KBM-7 (cell line): ENCODE measurements at regions not wholly inside any gene's neighbourhood (a gene's known extent, or its start where the extent isn't known, plus 50 kb on each side); places are given as distances from the start of the nearest gene placed in this dataset.

Experiments used
- DNase-seq: peaks from one replicate; pipeline ENCODE4 v3.0.0-alpha.2; 2015
- in situ Hi-C: fragments of 300-500 bp; cut with MboI; formaldehyde crosslinking; loops from 2 replicates; pipeline ENCODE4 v1.14.3; 2020; ENCODE audit warnings: low sequenced_read_pairs, low pct_unique_long_range_greater_than_20kb, mixed read lengths

DNA sequence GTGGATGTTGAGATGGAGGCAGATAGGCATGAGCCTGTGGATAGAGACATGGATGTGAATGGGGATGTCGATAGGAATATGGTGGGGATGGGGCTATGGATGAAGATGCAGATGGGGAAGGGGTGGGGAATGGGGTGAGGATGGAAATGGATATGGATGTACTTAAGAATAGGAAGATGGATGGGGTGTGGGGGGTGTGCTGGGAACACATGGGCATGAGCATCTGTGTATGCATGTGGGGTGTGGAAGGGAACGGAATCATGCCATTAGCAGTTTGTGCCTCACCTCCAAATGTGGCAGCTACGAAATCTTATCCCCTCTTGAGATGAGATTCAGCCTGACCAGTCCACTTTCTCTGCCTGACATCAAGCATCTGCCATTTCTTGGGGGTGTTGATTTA, 359.5 kb upstream of the MGMT start:
- in situ Hi-C loops: no loop called here
- no peak for DNase-seq

DNA sequence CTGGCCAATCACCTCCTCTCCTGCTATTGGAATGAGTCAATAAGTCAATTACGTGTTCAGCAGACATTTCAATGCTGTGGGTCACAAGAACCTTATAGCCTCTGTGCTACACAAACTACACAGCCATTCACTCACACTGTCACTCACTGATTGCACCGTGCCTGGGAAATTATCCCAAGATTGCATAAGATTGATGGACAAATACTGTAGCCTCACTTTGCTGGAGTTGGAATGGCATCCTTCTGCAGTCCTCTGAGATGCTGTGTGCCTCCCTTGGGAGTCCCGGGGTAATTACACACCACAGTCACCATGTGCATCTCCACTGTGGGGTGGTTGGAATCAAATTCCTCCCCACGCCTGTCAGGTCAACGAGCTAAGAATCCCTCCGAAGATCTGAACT, 358.7 kb upstream of the MGMT start:
- in situ Hi-C loops: no loop called here
- DNase-seq: no peak

DNA sequence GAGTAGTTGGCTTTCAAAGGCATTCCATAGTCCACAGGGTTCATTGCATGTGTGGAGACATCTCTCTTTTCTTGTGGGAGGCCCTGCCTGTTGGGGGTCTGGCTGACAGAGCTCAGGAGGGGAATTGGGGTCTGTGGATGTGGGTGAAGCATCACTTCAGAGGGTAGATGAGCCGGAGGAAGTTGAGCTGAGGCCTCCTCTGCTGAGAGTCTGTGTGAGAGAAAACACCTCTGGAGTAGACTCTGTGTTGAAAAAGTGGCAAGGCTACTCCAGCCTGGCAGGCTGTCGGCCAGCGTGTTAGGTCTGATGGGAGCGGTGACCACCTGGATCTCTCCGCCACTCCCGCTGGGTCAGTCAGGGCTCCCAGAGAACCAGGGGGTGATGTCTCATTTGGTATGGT, 358.0 kb upstream of the MGMT start:
- in situ Hi-C loops: no loop called here
- DNase-seq: no peak

DNA sequence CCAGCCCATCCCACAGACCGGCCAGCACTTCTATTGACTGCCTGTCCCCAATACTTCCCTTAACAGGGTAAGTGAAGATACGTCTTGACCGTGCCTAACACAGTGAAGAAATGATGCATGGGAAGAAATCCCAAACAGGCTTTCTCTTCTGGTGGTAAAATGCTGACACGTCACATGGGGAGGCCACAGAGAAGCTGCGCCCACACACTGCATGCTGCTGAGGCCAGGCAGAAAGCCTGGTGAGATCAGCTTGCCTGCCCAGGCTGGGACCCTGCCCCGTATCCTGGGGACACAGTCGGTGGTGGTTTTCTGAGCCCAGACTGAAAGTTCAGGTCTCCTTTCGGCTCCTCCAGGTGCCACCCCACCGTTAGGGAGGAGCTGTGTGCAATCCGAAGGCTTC, 356.3 kb upstream of the MGMT start:
- no peak for DNase-seq
- in situ Hi-C loops: no loop called here

DNA sequence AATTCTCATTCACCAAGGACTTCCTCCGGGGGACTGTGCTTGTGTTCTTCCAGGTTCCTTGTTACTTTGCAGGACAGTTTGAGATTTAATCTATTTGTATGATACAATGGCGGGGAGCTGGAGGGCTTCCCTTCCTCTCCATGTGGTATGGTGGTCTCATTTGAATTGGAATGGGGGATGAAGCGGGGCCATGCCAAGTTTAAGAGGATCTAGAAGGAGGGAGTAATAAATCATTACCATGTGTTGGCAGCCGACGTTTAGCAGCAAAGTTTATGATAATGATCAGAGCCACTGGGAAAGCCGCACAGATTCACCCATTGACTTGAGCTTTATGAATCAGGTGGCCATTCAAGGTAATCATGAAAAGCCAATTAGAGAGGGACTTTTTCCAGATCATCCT, 355.1 kb upstream of the MGMT start:
- in situ Hi-C loops: no loop called here

DNA sequence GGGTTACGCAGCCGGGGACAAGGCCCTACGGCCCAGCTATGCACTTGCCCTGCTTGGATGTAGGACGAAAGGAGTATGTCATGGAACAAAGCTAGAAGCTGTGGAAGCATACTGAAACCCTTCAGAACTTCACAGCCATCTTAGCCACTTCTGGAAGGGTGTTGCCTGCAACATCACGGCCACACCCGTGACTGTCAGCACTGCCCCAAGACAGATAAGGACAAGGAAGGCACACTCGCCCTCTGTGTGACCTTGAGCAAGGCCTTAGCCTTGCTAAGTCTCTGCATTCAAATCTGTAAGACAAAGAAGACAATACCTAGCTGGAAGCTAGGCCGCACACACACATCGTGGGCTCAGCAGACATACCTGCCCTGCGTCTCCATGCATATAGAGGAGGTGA, 352.5 kb upstream of the MGMT start:
- in situ Hi-C loops: no loop called here
- no peak for DNase-seq

More for the DNA sequence above, 355.1 kb upstream of the MGMT start:
- no peak for DNase-seq

DNA sequence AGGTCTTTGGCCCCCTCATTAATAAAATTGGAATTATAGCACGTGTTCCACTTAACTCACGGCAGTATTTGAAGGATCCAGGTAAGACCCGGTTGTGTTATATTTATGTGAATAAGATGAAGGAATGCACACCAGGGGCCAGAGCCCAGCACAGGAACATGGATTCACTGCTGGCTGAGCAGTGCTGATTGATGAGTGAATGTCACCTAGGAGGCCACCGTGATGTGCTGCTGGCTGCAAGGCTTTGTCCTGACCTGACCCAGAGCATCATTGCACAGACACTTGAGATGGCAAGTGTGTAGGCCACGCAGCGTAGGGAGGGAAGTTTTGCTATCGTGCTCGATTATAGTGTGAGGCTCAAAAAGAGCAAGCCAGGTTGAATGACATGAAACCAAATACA, 350.7 kb upstream of the MGMT start:
- in situ Hi-C loops: no loop called here
- no peak for DNase-seq

DNA sequence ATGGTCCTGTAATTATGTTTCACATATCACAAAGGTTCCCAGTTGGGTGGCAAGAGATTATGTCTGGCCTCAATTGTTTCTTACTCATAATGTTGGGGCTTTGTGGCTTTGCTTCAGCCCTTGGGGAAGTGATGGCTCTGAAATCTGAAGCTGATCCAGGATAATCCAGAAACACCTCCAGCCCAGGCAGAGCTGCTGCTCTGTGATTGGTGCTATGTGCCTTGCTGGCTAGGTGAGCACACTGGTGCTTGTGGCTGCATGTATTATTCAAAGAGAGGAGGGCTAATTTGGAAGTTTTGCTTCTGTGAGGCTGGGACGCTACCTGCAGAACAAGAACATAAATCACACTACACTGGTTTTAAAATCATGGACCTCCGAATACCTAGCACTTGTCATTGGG, 346.6 kb upstream of the MGMT start:
- in situ Hi-C loops: no loop called here
- DNase-seq: no peak

DNA sequence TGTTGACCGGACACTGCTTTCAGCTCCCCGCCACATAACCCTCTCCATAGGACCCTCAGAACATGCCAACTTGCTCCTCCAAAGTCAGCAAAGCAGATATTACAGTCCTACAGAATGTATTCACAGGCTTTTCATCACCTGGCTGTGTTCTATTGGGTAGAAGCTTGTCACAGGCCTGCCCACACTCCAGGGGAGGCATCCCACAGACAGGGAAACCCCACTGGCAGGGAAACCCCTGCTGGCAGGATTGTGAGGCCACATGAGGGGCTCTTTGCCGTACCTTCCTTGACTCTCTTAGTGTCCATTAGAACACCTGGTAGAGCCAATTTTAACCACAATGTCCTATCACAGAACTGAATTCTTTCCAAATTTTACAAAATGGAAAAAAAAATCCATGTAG, 344.2 kb upstream of the MGMT start:
- no peak for DNase-seq
- in situ Hi-C loops: no loop called here

DNA sequence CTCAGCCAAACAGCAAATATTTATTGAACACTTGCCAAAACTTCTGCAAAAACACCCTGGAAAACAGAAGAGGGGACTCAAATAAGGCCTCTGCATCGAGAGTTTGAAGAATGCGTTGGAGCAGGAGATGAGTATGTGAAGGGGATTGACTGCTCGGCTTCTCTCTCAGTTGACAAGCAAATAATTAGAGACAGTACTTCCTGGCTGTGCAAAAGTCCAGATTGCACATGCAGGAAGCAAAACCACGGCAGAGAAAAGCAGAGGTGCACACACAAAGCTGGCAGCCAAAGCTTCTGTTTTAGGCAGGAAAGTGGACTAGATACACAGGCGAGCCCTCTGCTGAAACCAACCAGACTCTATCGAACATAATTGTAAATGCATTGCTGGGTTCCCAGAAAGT, 343.6 kb upstream of the MGMT start:
- in situ Hi-C loops: no loop called here
- no peak for DNase-seq

DNA sequence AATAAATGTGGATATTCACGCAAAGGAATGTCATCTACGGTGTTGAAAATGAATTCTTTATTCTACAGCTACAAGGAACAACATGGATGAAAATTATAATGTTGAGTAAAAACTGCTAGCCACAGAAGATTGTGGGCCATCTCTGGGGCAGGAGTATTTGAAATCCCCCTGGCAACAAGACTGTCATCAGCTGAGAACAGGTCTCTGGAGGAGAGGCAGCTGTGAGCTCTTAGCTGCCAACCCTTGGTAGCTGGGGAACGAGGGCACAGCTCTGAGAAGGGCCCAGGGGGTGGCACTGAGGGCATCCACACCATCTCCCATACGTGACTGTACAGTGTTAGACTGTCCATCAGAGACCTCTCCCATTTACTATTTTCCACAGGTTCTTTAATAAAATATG, 340.1 kb upstream of the MGMT start:
- DNase-seq: no peak
- in situ Hi-C loops: no loop called here

DNA sequence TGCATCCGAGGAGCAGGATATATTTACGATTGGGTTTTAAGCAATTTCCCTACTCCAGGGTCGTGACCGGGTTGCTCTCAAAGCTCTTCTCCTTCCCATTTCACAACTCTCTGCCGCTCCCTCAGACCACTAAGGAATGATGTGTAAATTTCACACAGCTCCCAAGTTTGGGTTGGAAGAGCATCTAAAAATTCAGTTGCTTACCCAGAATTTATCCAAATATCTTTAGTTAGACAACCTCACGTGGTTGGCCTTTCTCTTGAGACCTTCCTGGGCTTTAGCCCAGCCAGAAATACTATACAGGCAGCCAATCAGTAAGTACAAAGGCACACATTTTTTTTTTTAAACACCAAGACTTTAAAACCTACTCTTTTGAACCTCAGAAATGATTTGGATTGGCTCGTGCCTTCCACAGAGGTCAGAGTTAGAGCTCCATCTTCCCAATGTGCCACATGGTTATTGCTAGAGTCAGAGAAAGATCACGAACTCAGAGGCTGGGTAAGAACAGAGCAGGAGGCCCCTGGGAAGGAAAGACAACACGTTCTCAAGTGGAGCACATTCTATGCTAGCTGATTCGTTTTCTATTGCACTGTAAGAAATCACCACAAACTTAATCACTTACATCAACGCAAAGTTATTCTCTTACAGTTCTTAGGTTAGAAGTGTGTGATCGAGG, 335.4 kb upstream of the MGMT start:
- in situ Hi-C loops: no loop called here
- no peak for DNase-seq

DNA sequence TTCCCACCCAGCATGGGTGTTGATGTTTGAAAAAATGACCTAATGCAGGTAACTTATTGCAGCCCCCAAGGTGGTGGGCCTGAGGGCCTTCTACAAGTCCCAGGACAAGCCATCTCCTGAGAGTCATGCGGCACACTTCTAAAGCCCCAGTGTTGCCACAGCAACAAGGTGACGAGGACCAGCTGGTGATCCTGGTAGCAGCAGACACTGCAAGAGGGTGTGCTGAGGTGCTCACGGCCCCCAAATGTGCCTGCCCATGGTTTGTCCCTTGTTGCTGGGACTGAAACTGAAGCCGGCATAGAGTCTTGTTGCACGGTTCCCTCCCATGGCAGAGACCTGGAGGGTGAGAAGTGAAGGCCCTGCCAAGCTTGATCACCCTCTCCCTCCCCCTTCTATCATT, 333.2 kb upstream of the MGMT start:
- no peak for DNase-seq
- in situ Hi-C loops: no loop called here

DNA sequence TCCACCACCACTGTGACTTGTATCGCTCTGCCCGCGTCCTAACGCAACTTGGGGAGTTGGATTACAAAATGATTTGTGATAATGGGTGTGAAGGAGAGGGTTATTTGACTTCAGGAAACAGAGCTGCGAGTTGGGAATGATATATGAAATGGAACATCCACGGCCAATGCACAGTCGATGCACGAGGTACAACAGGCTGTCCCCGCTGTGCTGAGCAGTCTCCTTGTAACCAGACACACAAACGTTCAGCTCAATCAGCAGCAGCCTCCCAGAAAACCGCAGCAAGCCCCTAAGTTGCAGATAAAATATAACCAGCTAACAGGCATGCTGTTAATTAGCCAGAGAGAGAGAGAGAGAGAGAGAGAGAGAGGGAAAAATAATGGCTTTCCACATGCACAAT, 332.7 kb upstream of the MGMT start:
- no peak for DNase-seq
- in situ Hi-C loops: no loop called here

DNA sequence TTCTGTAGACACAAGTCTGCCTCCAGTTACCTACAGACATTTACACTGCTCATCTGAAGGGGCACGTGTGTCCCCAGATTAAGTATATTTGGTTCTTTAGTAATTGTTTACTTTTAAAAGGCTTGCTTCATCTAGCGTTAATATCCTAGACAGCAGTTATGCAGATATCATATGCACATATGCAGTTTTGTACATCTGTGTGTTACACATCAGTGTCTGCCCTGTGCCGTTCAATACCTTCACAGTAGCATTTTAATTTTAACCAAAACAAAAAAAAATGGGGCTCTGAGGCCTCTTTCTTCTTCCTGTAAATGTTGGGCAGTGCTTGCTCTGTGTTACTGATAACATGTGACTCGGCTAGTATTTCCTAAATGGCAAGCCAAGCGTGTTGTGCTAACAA, 331.4 kb upstream of the MGMT start:
- in situ Hi-C loops: no loop called here
- DNase-seq: no peak

DNA sequence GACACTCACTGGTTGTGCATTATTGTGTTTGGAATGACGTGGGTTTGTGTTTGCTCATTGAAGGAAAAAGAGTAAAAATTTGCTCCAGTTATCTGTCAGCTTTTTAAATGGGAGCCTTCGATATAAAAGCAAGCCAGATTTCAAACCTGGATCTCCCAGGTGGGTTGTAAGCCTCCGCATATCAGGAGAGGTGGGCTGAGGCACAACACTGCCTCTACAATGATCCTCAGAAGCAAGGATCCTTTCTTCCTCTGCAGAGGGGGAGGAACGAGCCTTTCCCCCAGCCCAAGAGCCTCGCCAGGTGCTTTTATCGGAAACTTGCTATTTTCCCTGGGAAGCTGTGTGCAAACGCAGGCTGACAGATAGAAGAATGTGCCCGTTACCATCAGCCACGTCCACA, 331.0 kb upstream of the MGMT start:
- DNase-seq: no peak
- in situ Hi-C loops: no loop called here

DNA sequence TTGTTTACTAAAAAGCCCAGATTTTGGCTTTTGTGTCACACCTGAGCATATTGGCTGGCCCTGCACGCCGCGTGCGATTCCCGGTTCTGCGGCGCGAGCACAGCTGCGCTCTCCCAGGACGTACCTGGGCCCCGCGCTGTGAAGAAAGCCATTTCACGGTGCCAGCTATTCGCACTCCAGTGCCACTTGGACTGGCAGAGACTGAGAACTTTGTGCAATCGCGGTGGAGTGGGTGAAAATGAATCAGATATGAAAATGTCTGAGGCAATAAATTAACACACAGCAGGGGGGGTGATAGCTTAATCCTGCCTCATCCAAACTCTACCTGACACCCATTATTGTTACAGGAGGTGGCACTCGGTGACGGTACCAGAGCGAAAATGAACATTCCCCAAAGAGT, 330.1 kb upstream of the MGMT start:
- in situ Hi-C loops: no loop called here
- no peak for DNase-seq

DNA sequence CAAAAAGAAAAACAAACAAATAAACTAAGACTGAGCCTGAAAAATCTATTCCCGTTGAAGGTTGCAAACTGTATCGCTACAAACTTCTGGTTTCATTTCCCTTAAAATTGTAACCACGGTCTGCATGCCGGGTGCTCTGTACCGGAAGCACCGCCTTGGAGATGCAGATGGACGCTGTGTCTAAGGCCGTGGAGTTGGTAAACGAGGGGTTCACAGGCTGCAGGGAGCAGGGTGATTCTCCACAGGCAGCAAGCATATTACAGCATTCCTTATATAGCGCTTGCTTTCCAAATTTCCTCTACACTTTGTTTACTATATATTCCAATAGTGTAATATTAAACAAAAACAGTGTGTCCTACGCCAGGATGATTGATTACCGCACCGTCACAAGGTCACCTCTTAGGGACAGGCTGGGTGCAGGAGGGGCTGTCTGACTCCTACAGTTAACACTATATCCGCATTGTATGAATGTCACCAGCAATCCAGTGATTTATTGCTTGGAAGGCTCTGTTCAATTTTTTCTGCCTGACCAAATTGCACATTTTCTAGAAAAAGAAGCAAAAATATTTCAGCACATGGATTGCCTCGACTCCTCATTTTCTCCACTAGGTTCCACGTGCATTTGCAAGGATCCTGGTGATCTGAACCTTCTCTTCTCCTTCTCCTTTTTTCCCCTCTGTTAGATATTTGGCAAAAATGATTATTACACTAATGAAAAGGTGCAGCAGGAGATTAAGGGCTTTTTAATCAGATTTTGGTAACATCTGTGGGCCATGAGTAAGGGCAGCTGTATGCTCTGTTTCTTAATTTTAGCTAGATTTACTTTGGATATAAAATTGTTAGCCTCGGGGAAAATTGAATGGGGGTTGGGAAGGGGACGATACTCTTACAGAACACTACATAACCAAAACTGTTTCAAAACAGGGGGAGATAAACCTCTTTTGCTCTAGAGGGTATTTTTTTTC, 325.8 kb upstream of the MGMT start:
- no peak for DNase-seq
- in situ Hi-C loops: no loop called here

DNA sequence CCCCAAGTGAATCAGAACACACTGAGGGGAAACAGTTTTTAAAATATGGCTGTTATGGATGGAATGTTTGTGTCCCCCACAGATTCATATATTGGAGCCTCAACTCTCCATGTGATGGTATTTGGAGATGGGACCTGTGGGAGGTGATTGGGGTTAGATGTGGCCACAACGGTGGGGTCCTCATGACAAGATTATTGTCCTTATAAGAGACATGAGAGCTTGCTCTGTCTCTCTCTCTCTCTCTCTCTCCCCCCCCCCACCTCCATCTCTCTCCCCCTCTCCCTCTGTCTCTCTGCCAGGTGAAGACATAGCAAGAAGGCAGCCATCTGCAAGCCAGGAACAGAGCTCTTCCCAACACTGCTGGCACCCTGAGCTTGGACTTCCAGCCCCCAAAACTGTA, 315.8 kb upstream of the MGMT start:
- no peak for DNase-seq
- in situ Hi-C loops: no loop called here

DNA sequence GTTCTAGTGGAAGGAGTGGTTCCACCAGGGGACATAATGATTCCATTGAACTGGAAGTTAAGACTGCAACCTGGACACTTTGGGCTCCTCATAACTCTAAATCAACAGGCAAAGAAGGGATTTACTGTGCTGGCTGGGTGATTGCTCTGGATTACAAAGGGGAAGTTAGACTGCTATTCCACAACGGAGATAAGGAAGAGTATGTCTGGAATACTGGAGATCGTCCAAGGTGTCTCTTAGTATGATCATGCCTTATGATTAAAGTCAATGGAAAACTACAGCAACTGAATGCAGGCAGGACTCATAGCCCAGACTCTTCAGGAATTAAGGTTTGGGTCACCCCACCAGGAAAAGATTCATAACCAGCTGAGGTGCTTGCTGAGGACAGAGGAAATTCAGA, 310.6 kb upstream of the MGMT start:
- in situ Hi-C loops: no loop called here
- DNase-seq: no peak

DNA sequence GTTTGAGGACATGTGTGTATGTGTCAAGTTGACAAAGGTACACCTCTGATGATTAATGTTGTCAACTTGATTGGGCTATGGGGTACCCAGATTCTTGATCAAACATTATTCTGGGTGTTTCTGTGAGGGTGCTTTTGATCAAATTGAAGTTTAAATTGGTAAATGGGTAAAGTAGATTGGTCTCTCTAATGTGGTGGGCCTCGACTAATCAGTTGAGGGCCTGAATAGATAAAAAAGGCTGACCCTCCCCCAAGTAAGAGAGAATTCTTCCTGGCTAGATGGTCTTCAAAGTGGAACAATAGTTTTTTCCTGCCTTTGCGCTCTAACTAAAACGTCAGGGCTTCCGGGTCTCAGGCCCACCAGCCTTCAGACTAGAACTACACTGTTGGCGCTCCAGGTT, 309.9 kb upstream of the MGMT start:
- in situ Hi-C loops: no loop called here
- DNase-seq: no peak
